NCI-H1417 treated with DMSO at 0.1 percent for 48 hours (cell line): ENCODE measurements at regions not wholly inside any gene's neighbourhood (a gene's known extent, or its start where the extent isn't known, plus 50 kb on each side); places are given as distances from the start of the nearest gene placed in this dataset.

Source experiments
- DNase-seq: peaks from one replicate; lab custom pipeline; 2025; lab: John Stamatoyannopoulos, UW

- no peak for DNase-seq
These were observed 53.9 kb upstream of the CTLA4 start for GRCh38 chr2:203813684-203814083.

- peak; percentile 60 for DNase-seq
These were observed 52.7 kb upstream of the CTLA4 start for GRCh38 chr2:203814661-203815540.

GRCh38 chr2:203815541-203815898 lies 52.1 kb upstream of the CTLA4 start:
- DNase-seq = no peak

GRCh38 chr2:203817147-203817546 lies 50.4 kb upstream of the CTLA4 start:
- DNase-seq = no peak
